CD1c-positive myeloid dendritic cell (primary cell): ENCODE measurements at regions not wholly inside any gene's neighbourhood (a gene's known extent, or its start where the extent isn't known, plus 50 kb on each side); places are given as distances from the start of the nearest gene placed in this dataset.
"Not testable (repeated sequence)": the region's sequence is repeated elsewhere in the genome, so short reads cannot be mapped to it uniquely, and the experiment has no call there.

Experiments used
- DNase-seq: peaks from one replicate; pipeline ENCODE4 v3.0.0-alpha.2; 2016; ENCODE audit errors: extremely low spot score

DNA sequence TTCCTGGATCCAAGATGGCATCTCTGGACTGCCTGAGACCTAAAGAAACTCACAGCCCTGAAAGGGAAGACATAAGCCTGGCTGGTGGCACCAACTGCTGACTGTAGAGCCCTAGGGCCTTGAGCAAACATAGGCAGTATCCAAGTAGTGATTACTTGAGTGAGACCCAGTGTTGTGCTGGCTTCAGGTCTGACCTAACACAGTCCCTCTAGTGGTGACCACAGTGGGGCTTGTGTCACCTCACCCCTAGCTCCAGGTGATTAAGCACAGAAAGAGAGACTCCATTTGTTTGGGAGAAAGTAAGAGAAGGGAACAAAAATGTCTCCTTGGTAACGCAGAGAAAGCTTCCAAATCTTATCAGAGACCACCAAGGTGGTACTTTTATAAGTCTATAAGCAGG lies 496.3 kb upstream of the HTR2C start:
- no peak for DNase-seq

DNA sequence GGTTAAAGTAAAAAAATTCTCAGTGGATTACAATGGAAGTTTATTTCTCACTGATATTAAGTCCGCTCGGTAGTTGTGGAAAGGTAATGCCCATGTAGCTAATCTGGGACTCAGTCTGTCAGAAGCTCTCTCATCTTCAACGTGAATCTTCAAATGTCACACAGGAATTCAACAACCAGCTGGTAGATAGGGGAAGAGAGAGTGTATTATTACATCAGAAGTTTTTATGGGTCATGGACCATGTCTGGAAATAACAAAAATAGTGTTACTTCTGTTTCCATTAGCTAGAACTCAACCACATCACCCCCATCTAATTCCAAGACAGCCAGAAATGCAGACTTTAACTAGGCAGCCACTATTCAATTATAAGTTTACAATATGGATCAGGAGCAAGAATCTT lies 506.1 kb upstream of the HTR2C start:
- DNase-seq = no peak

DNA sequence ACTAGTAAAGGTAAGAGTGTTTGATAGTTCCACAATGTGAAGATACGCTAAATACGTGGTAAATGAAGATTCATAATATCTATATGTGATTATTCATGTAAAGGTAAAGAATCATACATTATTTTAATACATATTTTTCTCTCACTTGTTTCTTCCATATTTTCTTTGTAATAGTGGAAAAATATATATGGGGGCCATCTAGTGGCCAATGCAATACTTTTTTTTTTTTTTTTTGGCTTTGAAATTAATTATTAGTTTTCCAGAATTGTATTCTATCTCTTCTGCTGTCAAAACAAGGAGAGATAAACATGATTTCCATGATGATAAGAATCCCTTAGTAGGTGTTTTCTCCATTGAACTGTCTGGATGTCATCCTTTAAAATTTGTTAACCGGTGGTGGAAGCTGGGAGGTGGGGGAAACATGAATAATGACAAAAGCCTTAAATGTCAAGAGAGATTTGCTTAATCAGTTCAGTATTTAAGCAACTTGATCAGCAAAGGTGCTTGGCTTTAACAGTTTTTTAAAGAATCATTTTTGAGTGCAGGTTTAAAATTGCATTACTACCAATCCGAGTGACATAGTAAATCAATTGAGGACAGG lies 508.7 kb upstream of the HTR2C start:
- no peak for DNase-seq

DNA sequence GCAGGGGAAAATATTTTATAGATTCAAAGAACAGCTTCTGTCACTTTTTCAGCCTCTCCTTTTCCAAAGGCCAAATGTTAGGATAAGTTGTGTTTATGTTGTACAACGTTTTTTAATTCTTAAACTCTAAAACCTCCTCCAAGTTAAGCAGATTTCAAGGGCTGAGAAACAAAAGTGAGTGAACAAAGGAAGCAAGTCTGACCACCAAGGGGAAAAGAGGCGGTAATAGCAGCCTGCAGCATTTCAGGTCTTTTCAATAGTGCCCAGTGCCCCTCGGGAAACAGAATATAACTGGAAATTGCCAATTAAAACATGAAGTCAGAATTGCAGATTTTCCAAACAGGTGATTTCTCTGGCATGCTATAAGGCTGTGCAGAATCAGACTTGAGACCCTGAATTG lies 510.0 kb upstream of the HTR2C start:
- no peak for DNase-seq

DNA sequence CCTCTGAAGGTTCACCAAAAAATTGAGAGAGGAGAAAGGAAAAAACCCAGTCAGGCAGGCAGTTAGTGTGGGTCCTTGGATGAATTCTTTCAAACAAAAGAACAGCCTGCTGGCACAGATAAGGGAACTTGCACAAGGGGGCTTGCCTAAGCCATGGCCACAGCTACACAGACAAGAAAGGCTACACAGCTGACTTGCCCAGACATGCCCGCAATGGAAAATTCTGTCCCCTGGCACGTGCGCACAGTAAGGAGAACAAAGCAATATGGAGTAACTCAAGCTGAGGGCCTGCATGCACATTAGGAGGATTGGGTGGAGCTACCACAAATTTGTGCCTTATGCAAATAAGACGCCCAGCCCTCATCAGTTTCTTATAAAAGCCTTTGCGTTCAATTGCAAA lies 512.5 kb upstream of the HTR2C start:
- DNase-seq = no peak

DNA sequence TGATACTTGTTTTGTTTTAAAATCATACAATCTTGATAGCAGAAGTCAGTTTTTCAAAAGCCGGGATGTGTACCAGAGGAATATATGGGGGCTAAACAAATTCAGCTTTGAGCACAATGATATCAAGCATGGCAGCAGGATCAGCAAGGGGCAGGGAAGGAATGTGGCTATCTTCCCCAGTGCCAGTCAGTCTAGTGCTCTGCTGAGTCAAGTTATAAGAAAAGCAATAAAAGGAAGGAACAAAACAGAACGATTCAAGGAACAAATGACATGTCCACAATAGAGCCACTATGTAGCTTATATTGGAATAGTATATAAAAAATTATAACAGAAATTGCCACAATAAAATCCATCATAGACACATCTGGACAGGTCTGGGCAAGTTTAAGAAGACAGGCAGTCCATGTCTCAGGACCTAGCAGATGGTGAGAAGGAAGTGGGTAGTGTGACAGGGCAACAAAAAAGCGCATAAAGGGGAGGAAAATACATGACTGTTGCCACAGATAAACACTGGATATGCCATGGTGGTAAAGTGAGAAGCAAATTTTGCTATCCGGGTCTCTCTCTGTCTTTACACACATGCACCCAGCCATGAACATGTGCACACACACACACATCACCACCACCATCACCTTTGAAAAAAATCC lies 518.2 kb upstream of the HTR2C start:
- no peak for DNase-seq

DNA sequence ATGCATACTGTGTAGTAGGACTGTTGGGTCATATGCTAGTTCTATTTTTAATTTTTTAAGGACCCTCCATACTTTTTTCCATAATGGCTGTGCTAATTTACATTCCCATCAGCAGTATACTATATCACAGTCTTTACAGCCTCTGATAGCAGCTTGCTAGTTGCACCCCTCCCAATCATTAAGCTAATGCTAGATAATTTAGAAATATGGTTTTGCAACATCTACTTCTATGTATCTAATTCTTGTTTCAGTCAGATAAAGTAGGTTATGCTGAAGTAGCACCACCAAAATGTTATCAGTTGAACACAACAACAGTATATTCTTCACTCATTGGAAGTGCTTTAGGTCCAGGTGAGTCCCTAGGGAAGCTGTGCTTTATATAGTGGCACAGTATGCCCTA lies 522.7 kb upstream of the HTR2C start:
- no peak for DNase-seq

DNA sequence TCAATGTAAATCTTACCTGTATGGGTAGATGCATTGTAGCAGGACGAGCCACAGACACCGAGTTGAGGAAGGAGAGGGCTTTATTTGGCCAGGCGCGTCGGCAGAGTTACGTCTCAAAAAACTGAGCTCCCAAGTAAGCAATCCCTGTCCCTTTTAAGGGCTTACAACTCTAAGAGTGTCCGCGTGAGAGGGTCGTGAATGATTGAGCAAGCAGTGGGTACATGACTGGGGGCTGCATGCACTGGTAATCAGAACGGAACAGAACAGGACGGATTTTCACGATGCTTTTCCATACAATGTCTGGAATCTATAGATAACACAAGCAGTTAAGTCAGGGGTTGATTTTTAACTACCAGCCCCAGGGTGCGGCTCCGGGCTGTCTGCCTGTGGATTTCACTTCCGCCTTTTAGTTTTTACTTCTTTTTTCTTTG lies 524.9 kb upstream of the HTR2C start:
- no peak for DNase-seq

DNA sequence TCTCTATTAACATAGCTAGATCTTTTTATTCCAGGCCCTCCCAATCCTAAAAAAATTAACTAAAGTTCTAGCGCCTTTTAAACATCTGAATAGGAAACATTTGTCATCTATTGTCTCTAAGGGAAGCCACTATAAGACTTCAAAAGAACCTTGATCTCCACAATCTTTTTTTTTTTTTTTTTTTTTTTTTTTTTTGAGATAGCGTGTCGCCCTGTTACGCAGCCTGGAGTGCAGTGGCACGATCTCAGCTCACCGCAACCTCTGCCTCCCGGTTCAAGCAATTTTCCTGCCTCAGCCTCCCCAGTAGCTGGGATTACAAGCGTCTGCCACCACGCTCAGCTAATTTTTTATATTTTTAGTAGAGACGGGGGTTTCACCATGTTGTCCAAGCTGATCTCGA lies 526.5 kb upstream of the HTR2C start:
- not testable (repeated sequence) for DNase-seq

DNA sequence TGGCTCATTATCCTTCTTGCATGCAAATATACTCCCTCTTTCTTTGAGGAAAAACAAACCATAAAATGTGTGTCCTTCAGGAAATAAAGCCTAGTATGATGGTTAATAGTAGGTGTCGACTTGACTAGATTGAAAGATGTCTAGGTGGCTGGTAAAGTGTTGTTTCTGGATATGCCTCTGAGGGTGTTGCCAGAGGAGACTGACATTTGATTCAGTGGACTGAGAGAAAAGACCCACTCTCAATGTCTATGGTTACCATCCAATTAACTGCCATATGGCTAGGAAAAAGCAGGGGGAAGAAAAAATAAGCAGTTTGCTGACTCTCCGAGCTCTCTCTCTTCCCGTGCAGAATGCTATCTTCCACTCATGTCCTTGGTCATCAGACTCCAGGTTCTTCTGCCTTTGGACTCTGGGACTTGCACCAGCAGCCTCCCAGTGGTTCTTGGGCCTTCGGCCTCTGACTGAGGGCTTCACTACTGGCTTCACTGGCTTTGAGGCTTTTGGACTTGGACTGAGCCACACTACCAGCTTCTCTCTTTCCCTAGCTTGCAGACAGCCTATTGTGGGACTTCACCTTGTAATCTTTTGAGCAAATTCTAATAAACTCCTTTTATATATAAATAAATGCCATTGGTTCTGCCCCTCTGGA lies 532.1 kb upstream of the HTR2C start:
- no peak for DNase-seq

DNA sequence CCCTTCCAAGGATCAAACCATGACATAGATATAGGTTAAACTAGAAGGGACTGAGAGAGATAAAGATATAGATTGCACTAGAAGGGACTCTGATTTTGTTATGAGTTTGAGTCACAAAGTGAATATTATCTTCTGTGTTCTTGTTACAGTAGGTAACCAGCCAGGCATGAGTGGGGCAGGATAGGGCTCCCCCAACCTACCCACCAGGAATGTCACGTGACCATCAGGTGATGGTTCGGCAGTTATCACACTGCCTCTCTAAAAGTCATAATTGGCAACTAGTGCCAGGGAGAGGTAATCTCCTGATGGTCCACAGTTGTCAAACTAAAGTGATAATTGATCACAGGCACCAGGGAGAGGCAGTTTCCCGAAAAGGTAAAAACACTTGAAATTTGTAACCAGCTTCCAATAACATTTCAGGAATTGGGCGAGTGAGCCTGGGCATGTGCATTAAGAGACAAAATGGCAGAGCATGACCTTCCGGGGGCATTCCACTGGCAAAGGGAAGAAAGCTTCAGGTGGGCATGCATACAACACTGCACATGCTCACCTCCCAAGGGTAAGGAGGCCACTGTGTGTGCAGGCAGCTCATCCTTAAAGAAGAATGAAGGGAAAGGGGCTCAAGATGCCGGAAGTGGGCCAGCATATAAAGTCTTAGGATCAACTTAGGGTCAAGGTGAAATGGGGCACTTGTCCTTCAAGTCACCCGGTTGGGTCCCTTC lies 533.6 kb upstream of the HTR2C start:
- no peak for DNase-seq

DNA sequence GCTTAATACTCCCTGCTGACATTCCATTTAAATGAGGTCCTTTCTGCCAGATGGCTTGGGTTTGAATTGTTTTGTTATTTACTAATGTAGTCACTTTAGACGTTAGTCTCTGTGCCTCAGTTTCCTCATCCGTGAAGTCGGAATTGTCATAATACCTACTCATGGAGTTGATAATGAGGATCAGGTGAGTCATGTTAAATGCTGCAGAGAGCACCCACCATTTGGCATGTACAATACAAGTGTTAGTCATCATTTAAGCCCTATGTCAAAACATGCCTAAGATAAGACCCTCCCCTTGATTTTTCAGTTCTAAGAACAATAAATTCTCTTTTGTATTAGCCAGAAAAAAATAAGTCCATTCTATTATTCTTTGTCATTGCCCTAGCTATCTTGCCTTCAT lies 534.8 kb upstream of the HTR2C start:
- DNase-seq = no peak

DNA sequence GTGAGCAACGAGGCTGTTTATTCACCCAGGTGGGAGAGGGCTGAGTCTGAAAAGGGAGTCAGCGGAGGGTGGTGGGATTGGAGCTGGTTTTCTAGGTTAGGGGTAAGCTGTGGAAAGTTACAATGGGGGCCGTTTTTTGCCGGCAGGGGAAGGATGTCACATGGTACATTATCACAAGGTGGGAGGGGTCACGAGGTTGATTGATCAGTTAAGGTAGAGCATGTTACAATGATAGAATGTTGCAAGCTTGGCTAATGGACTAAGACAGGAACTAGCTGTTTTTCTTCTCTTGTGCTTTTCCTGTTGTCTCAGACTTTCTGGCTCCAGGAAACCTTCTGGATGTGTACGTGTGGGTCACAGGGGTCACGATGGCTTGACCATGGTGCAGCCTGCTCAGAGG lies 536.3 kb upstream of the HTR2C start:
- no peak for DNase-seq

DNA sequence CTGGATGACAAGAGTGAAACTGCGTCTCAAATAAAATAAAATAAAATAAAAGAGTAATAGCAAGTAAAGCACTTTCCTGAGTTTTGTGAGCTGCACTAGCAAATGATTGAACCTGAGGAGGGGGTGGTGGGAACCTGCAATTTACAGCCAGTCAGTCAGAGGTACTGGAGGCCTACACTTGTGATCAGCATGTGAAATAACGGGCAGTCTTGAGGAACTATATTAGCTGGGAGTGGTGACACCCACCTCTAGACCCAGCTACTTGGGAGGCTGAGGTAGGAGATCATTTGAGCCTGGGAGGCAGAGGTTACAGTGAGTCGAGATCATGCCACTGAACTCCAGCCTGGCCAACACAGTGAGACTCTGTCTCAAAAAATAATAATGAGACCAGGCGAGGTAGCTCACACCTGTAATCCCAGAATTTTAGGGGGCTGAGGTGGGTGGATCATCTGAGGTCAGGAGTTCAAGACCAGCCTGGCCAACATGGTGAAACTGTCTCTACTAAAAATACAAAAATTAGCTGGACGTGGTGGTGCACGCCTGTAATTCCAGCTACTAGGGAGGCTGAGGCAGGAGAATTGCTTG lies 537.1 kb upstream of the HTR2C start:
- DNase-seq = no peak

DNA sequence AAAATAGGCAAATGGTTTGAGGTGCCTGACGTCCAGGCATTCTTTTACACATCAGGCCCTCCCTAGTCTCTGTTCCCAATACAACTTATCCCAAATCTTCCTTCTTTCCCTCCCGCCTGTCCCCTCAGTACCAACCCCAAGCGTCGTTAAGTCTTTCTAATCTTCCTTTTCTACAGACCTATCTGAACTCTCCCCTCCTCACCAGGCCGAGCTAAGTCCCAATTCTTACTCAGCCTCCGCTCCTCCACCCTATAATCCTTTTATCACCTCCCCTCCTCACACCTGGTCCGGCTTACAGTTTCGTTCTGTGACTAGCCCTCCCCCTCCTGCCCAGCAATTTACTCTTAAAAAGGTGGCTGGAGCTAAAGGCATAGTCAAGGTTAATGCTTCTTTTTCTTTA lies 542.4 kb upstream of the HTR2C start:
- not testable (repeated sequence) for DNase-seq

DNA sequence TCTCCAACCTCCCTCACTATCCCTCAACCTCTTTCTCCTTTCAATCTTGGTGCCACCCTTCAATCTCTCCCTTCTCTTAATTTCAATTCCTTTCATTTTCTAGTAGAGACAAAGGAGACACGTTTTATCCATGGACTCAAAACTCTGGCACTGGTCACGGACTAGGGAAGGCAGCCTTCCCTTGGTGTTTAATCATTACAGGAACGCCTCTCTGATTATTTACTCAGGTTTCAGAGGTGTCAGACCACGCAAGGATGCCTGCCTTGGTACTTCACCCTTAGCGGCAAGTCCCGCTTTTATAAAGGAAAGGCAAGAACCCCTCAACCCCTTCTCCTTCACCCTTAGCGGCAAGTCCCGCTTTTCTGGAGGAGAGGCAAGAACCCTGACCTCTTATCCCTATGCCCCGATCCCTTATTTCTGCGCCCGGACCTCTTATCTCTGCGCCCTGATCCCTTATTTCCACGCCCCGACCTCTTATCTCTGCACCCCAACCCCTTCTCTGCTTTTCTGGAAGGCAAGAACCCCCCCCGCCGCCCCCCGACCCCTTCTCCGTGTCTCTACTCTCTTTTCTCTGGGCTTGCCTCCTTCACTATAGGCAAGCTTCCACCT lies 543.1 kb upstream of the HTR2C start:
- DNase-seq = not testable (repeated sequence)

DNA sequence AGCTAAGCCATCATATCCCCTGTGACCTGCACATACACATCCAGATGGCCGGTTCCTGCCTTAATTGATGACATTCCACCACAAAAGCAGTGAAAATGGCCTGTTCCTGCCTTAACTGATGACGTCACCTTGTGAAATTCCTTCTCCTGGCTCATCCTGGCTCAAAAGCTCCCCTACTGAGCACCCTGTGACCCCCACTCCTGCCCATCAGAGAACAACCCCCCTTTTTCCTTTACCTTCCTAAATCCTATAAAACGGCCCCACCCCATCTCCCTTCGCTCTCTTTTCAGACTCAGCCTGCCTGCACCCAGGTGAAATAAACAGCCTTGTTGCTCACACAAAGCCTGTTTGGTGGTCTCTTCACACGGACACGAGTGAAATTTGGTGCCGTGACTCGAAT lies 543.8 kb upstream of the HTR2C start:
- DNase-seq = not testable (repeated sequence)

DNA sequence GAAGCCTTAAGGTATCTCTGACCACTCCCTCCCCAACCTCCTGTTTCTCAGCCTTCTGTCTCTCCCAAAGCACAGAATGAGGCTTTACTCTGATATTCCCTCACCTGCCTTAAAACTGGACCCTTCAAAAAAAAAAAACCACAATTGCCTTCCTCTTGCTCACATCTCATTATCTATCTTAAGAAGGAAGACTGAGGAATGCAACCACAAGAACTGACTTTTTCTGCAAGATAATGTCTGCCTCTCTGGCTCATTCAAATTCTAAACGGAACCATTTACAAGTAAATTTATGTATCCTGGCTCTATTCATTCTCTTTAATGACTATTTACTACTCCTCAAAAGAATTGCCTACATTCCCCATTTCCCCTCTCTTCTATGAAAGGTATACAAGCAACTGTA lies 545.5 kb upstream of the HTR2C start:
- DNase-seq = no peak

DNA sequence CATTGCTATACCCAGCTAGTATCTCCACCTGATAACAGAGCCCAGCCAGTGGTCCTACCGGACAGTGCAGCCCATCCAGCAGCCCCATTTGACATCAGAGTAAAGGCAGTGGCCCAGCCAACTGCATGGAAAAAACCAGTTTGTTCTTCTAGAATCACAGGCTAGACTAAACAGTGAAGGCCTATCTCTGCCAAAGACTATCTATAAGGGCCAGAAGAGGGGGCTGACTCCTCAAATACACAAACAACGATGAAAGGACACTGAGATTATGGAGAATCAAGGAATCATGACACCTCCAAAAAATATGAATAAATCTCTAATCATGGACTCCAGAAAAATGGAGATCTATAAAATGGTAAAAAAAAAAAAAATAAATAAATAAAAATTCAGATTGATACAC lies 546.4 kb upstream of the HTR2C start:
- no peak for DNase-seq

DNA sequence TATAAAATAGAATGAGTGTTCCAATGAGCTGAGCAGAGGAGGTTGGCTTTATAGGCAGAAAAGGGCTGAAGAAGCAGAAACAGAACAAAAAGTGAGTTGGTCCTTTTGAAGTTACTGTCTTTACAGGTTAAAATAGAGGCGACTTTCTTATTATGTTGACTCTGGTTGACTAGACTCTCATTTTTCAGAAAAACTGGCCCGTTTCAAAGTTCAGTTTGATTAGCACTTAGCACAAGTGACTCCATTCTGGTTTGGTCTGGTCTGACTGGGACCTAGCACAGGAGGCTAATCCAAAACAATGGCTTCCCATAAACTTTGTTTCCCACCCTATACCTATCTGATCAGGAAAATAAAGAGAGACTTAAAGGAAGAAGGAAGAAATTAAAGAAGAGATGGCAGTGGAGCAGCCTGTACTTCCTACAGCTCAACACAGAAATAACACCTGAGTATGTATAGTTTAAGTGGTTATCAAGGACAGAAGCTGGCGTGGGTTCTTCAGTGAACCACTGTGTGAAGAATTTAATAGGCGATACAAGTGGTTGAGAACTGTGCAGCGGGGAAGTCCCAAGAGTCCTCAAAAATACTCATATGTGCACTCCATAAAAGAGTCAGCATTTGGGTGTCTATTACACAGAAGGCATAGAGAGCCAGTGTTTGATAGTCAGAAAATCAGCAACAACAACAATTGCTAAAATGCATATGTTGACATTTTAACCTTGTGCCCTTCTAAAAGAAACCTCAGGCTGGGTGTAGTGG lies 554.8 kb upstream of the HTR2C start:
- no peak for DNase-seq

DNA sequence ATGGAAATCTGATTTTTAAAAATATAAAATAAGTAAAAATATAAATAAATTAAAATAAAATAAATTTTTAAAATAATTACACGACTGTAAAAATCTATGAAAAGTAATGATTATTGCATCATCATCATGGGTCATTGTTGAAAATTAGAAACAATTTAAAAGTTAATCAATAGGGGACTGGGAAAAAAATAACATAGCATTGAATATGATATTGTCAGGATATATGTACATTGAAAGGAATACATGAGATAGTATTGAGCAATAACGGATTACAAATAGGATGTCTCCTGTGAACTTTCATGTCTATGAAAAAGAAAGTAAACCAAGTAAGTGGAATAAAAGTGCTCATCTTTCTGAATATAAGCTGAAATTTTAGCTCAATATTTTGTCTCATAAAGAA lies 566.8 kb upstream of the HTR2C start:
- DNase-seq = no peak
